Upper lobe of left lung (tissue), 6 donors: ENCODE measurements at regions not wholly inside any gene's neighbourhood (a gene's known extent, or its start where the extent isn't known, plus 50 kb on each side); places are given as distances from the start of the nearest gene placed in this dataset.

Source experiments
- ATAC-seq, 2 donors: fragments of 200-7000 bp; cut with Tn5 transposase; one replicate each; pipeline ENCODE4 v1.9.1; 2022; ENCODE audit warnings: mild to moderate bottlenecking in 2 of 2, moderate library complexity in 2 of 2; ENCODE audit not compliant: low FRiP score in 2 of 2
- DNase-seq, 2 donors: peaks; one replicate each; pipeline ENCODE4 v3.0.0-alpha.2; 2019 to 2020
- H3K27ac ChIP-seq, 4 donors: fragments of 200-600 bp; sonication (generic); one replicate each; pipeline ENCODE4 v1.5.1; 2016 to 2019
- H3K27me3 ChIP-seq, 4 donors: fragments of 200-600 bp; sonication (generic); one replicate each; pipeline ENCODE4 v1.5.1; 2017 to 2019
- H3K36me3 ChIP-seq, 4 donors: fragments of 200-600 bp; sonication (generic); one replicate each; pipeline ENCODE4 v1.5.1; 2016 to 2019
- H3K4me1 ChIP-seq, 4 donors: fragments of 200-600 bp; sonication (generic); one replicate each; pipeline ENCODE4 v1.5.1; 2018 to 2019
- H3K4me3 ChIP-seq, 4 donors: fragments of 200-600 bp; sonication (generic); one replicate each; pipeline ENCODE4 v1.5.1; 2017 to 2019; ENCODE audit warnings: mild to moderate bottlenecking in 2 of 4, moderate library complexity in 1 of 4
- H3K9me3 ChIP-seq, 4 donors: fragments of 200-600 bp; sonication (generic); one replicate each; pipeline ENCODE4 v1.5.1; 2018 to 2019
- CTCF ChIP-seq, 6 experiments: fragments of 450-650 bp in 4 of 6; fragments of 200-600 bp in 2 of 6; sonication (generic) in 2 of 6; IDR thresholded peaks; one replicate each; pipeline ENCODE4 v1.5.1; 2016 to 2019; ENCODE audit warnings: antibody characterized with exemption in 6 of 6
- EP300 ChIP-seq, 4 donors: sonication (generic); formaldehyde crosslinking; IDR thresholded peaks; one replicate each; pipeline ENCODE4 v1.5.1; 2017; ENCODE audit warnings: antibody characterized with exemption in 4 of 4, control low read depth in 2 of 4
- POLR2A ChIP-seq, 4 donors: fragments of 450-650 bp; IDR thresholded peaks; one replicate each; pipeline ENCODE4 v1.5.1; 2016 to 2017; ENCODE audit warnings: antibody characterized with exemption in 4 of 4, mild to moderate bottlenecking in 2 of 4
- POLR2AphosphoS5 ChIP-seq, 2 donors: sonication (generic); formaldehyde crosslinking; IDR thresholded peaks; one replicate each; pipeline ENCODE4 v1.5.1; 2017; ENCODE audit warnings: antibody characterized with exemption in 2 of 2
- WGBS, 2 donors: methylation state at CpG; one replicate each; pipeline ENCODE4 v1.1.5; 2017 to 2018; 5-methylcytosine and 5-hydroxymethylcytosine counted together
- donor health status: DM: no; HTN: no; CAD: no; lungs with moderate emphysema.
- donor health status: DM: no; HTN: yes; CAD: no; lungs with severe emphysema.

GRCh38 chr5:10124287-10124686, 125.4 kb downstream of the ATPSCKMT start:
- no peaks in the 10 kb centered on the region for H3K4me1 ChIP-seq
- no peaks in the 10 kb centered on the region for H3K9me3 ChIP-seq
- 88 to 95% methylated on average over 9 of the region's 9 CpGs for WGBS, 2 donors
- TF ChIP-seq POLR2A (IDR thresholded peaks at IDR 0.05) (no peak), EP300 (IDR thresholded peaks at IDR 0.05) (no peak), POLR2AphosphoS5 (IDR thresholded peaks at IDR 0.05) (no peak), CTCF (IDR thresholded peaks at IDR 0.05) (no peak)
- no peak for DNase-seq
- H3K36me3 ChIP-seq, result no peaks in the 10 kb centered on the region
- H3K4me3 ChIP-seq, result no peak overlapping the region
- no peak for ATAC-seq
- H3K27me3 ChIP-seq, result no peaks in the 10 kb centered on the region
- H3K27ac ChIP-seq, result no peak overlapping the region

GRCh38 chr5:10123254-10123989, 126.3 kb downstream of the ATPSCKMT start:
- Histone ChIP-seq H3K27me3 (no peaks in the 10 kb centered on the region), H3K27ac (no peak overlapping the region), H3K4me3 (no peak overlapping the region), H3K36me3 (no peaks in the 10 kb centered on the region), H3K9me3 (no peaks in the 10 kb centered on the region), H3K4me1 (no peaks in the 10 kb centered on the region)
- 82 to 88% methylated on average over 5 to 7 of the region's 7 CpGs for WGBS, 2 donors
- DNase-seq (no peak), ATAC-seq (no peak)
- TF ChIP-seq EP300 (IDR thresholded peaks at IDR 0.05) (no peak), POLR2AphosphoS5 (IDR thresholded peaks at IDR 0.05) (no peak), POLR2A (IDR thresholded peaks at IDR 0.05) (no peak), CTCF (IDR thresholded peaks at IDR 0.05) (no peak)

GRCh38 chr5:10122076-10122726, 127.5 kb downstream of the ATPSCKMT start:
- ATAC-seq (no peak), DNase-seq (no peak)
- H3K36me3 ChIP-seq, result no peaks in the 10 kb centered on the region
- H3K27ac ChIP-seq, result no peak overlapping the region
- H3K9me3 ChIP-seq, result no peaks in the 10 kb centered on the region
- no peaks in the 10 kb centered on the region for H3K4me1 ChIP-seq
- H3K4me3 ChIP-seq, result no peak overlapping the region
- no peaks in the 10 kb centered on the region for H3K27me3 ChIP-seq
- 86 to 98% methylated on average over 1 of the region's 1 CpG for WGBS, 2 donors
- TF ChIP-seq POLR2AphosphoS5 (IDR thresholded peaks at IDR 0.05), result no peak
- TF ChIP-seq POLR2A (IDR thresholded peaks at IDR 0.05), result no peak
- no peak for TF ChIP-seq EP300 (IDR thresholded peaks at IDR 0.05)
- no peak for TF ChIP-seq CTCF (IDR thresholded peaks at IDR 0.05)

GRCh38 chr5:10120934-10121333, 128.8 kb downstream of the ATPSCKMT start:
- no peaks in the 10 kb centered on the region for H3K27me3 ChIP-seq
- no peaks in the 10 kb centered on the region for H3K4me1 ChIP-seq
- H3K4me3 ChIP-seq, result no peak overlapping the region
- TF ChIP-seq EP300 (IDR thresholded peaks at IDR 0.05), result no peak
- no peak for TF ChIP-seq POLR2A (IDR thresholded peaks at IDR 0.05)
- no peaks in the 10 kb centered on the region for H3K9me3 ChIP-seq
- DNase-seq (no peak), ATAC-seq (no peak)
- no peak overlapping the region for H3K27ac ChIP-seq
- H3K36me3 ChIP-seq, result no peaks in the 10 kb centered on the region
- WGBS, 2 donors, result 89 to 92% methylated on average over 6 to 7 of the region's 7 CpGs

GRCh38 chr5:10118150-10118549, 131.5 kb downstream of the ATPSCKMT start:
- H3K9me3 ChIP-seq, result no peaks in the 10 kb centered on the region
- no peak overlapping the region for H3K27ac ChIP-seq
- TF ChIP-seq POLR2AphosphoS5 (IDR thresholded peaks at IDR 0.05) (no peak), EP300 (IDR thresholded peaks at IDR 0.05) (no peak), CTCF (IDR thresholded peaks at IDR 0.05) (no peak), POLR2A (IDR thresholded peaks at IDR 0.05) (no peak)
- H3K4me1 ChIP-seq, result no peaks in the 10 kb centered on the region
- no peaks in the 10 kb centered on the region for H3K36me3 ChIP-seq
- no peak for ATAC-seq
- H3K27me3 ChIP-seq, result no peaks in the 10 kb centered on the region
- DNase-seq, result no peak
- H3K4me3 ChIP-seq, result no peak overlapping the region
